Activated CD8-positive, alpha-beta T cell treated with anti-CD3 and anti-CD28 coated beads for 36 hours (primary cell): ENCODE measurements at regions not wholly inside any gene's neighbourhood (a gene's known extent, or its start where the extent isn't known, plus 50 kb on each side); places are given as distances from the start of the nearest gene placed in this dataset.

Source experiments
- ATAC-seq: fragments of 200-7000 bp; cut with Tn5 transposase; one replicate; pipeline ENCODE4 v1.10.0; 2021; ENCODE audit warnings: mild to moderate bottlenecking, moderate library complexity
- CTCF ChIA-PET: fragments of 350-600 bp; sonication (Branson Sonifier 250); formaldehyde crosslinking; loops from one replicate; lab custom pipeline; 2021; ENCODE audit warnings: antibody characterized with exemption; lab: Charles Lee
- POLR2A ChIA-PET: fragments of 350-600 bp; sonication (Branson Sonifier 250); formaldehyde crosslinking; loops from one replicate; lab custom pipeline; 2021; ENCODE audit warnings: antibody characterized with exemption; lab: Charles Lee
- DNase-seq: peaks from one replicate; pipeline ENCODE4 v3.0.0-alpha.2; 2020
- H3K27ac Mint-ChIP-seq: one replicate; pipeline ENCODE4 v1.8.0; 2021; ENCODE audit warnings: mild to moderate bottlenecking, mixed read lengths
- H3K27me3 Mint-ChIP-seq: one replicate; pipeline ENCODE4 v1.8.0; 2021; ENCODE audit warnings: mixed read lengths
- H3K36me3 Mint-ChIP-seq: one replicate; pipeline ENCODE4 v1.8.0; 2021; ENCODE audit warnings: low read depth, mixed read lengths
- H3K4me1 Mint-ChIP-seq: one replicate; pipeline ENCODE4 v1.8.0; 2021; ENCODE audit warnings: low read depth, mixed read lengths
- H3K4me3 Mint-ChIP-seq: one replicate; pipeline ENCODE4 v1.8.0; 2021; ENCODE audit warnings: mild to moderate bottlenecking, moderate library complexity, mixed read lengths
- H3K9me3 Mint-ChIP-seq: one replicate; pipeline ENCODE4 v1.8.0; 2021; ENCODE audit warnings: mixed read lengths
- intact Hi-C: fragments of 100-400 bp; cut with micrococcal nuclease; formaldehyde crosslinking; loops from one replicate; pipeline ENCODE4 v1.10.0; 2022
- TF ChIP-seq, protein P1 (sequence below): fragments of 200-600 bp; IDR thresholded peaks from one replicate; pipeline ENCODE4 v1.8.0; 2022; ENCODE audit warnings: antibody characterized with exemption, mild to moderate bottlenecking

DNA sequence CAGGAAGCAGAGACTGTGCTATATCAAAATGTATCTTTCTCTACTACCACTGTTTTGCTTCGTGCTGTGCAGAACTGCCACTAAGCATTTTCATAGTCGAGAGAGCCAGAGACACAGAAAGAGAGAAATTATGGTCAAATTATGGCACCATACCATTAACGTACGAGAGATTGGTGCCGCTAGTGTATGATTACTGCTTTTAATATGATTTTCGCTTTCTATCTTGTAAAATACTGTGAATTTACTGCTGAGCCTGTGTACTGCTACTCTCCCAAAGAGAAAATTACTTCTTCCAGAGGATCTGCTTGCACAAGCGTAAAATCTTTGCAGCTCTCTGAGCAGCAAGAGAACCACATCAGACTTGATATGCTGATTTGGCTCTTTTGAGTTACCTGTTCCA, 71.1 kb upstream of the ZNF281 start:
- H3K9me3 Mint-ChIP-seq: no peaks in the 10 kb centered on the region
- H3K27me3 Mint-ChIP-seq: peaks cover 13% of the 10 kb centered on the region
- ATAC-seq (no peak), DNase-seq (no peak)
- TF ChIP-seq, protein P1, sequence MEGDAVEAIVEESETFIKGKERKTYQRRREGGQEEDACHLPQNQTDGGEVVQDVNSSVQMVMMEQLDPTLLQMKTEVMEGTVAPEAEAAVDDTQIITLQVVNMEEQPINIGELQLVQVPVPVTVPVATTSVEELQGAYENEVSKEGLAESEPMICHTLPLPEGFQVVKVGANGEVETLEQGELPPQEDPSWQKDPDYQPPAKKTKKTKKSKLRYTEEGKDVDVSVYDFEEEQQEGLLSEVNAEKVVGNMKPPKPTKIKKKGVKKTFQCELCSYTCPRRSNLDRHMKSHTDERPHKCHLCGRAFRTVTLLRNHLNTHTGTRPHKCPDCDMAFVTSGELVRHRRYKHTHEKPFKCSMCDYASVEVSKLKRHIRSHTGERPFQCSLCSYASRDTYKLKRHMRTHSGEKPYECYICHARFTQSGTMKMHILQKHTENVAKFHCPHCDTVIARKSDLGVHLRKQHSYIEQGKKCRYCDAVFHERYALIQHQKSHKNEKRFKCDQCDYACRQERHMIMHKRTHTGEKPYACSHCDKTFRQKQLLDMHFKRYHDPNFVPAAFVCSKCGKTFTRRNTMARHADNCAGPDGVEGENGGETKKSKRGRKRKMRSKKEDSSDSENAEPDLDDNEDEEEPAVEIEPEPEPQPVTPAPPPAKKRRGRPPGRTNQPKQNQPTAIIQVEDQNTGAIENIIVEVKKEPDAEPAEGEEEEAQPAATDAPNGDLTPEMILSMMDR: no peak
- ChIA-PET POLR2A (no interaction called here), CTCF (no interaction called here)
- no peaks in the 10 kb centered on the region for H3K36me3 Mint-ChIP-seq
- intact Hi-C loops: loop anchor here (10.0 kb wide), 2 partner anchors 76 to 176 kb away; no protein-coding TSS in a partner anchor
- H3K27ac Mint-ChIP-seq: no peak overlapping the region
- peaks cover 14% of the 10 kb centered on the region for H3K4me1 Mint-ChIP-seq
- H3K4me3 Mint-ChIP-seq: no peak overlapping the region

DNA sequence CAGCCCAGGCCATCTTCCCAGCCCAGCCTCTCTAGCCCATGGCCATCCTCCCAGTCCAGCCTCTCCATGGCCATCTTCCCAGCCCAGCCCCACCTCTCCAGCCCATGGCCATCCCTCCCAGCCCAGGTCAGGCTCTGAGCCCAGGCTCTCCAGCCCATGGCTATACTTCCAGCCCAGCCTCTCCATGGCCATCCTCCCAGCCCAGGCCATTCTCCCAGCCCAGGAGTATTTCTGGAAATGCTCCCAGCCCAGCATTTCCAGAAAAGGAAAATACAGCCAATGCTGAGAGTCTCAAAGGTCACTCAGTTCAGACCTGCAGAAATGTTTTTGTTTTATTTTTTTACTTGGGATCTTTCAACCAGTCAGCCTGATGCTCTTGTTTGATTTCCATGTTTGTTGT, 70.0 kb upstream of the ZNF281 start:
- intact Hi-C loops: loop anchor here (10.0 kb wide), 2 partner anchors 75 to 175 kb away; no protein-coding TSS in a partner anchor
- no peak overlapping the region for H3K4me3 Mint-ChIP-seq
- POLR2A ChIA-PET: no interaction called here

DNA sequence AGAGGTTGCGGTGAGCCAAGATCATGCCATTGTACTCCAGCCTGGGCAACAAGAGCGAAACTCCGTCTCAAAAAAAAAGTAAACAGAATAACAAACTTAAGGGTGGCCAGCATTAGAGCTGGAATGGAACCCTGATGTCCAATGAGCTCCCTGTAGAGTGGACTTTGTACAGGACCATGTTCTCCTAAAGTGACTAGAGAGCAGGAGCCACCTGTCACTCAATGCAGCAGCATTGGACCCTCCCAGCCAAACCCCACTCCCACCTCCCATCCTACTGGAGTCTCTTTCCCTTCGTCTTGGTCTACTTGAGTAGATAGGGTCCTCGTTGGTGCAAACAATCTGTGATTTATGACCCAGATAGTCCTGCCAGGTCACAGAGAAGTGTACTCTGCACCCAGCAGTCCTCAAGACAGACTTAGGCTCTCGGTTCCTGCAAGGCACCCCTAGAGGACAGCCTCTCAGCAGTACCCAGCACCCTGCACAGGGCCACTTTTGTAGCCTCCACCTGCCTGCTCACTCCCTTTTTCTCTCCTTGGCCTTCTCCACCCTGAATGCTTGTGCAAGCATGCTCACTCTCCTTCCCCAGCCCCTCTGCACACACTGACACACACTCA, 69.2 kb upstream of the ZNF281 start:
- Mint-ChIP-seq H3K4me3 (no peak overlapping the region), H3K9me3 (no peaks in the 10 kb centered on the region), H3K27ac (no peak overlapping the region), H3K27me3 (peaks cover 13% of the 10 kb centered on the region), H3K36me3 (no peaks in the 10 kb centered on the region), H3K4me1 (peaks cover 25% of the 10 kb centered on the region)
- ATAC-seq (no peak), DNase-seq (no peak)
- intact Hi-C loops: no loop called here
- ChIA-PET CTCF (no interaction called here), POLR2A (no interaction called here)
- TF ChIP-seq, protein P1: no peak

More for the DNA sequence above, 70.0 kb upstream of the ZNF281 start:
- TF ChIP-seq, protein P1: no peak
- no peak for DNase-seq
- H3K4me1 Mint-ChIP-seq: peaks cover 18% of the 10 kb centered on the region
- CTCF ChIA-PET: no interaction called here
- no peak overlapping the region for H3K27ac Mint-ChIP-seq
- no peaks in the 10 kb centered on the region for H3K36me3 Mint-ChIP-seq
- ATAC-seq: no peak
- no peaks in the 10 kb centered on the region for H3K9me3 Mint-ChIP-seq
- peaks cover 16% of the 10 kb centered on the region for H3K27me3 Mint-ChIP-seq

DNA sequence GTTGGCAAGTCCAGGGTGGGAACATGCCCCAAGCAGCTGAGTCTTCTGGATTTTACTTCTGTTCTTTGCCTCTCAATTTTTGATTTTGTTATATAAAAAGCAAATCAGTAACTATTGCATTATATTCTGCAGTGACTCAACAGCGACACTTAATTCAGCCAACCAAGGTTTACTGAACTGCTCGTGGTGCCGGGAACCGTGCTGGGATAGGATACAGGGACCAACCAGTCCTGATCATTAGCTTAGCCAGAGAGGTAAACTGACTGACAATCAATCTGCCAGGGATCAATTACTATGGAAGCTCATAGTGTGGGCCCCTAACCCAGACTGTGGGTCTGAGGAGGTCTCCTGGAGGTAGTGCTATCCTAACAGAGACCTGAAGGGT, 68.4 kb upstream of the ZNF281 start:
- DNase-seq: no peak
- ATAC-seq: no peak
- TF ChIP-seq, protein P1: no peak
- no peaks in the 10 kb centered on the region for H3K9me3 Mint-ChIP-seq
- POLR2A ChIA-PET: interaction anchor here (0.7 kb wide), 1 partner anchor 208 kb away, joined by 3 read pairs; no protein-coding TSS in a partner anchor
- no peaks in the 10 kb centered on the region for H3K36me3 Mint-ChIP-seq
- H3K27ac Mint-ChIP-seq: no peak overlapping the region
- H3K4me1 Mint-ChIP-seq: peaks cover 26% of the 10 kb centered on the region
- CTCF ChIA-PET: no interaction called here
- intact Hi-C loops: no loop called here
- H3K4me3 Mint-ChIP-seq: no peak overlapping the region
- H3K27me3 Mint-ChIP-seq: peaks cover 13% of the 10 kb centered on the region

DNA sequence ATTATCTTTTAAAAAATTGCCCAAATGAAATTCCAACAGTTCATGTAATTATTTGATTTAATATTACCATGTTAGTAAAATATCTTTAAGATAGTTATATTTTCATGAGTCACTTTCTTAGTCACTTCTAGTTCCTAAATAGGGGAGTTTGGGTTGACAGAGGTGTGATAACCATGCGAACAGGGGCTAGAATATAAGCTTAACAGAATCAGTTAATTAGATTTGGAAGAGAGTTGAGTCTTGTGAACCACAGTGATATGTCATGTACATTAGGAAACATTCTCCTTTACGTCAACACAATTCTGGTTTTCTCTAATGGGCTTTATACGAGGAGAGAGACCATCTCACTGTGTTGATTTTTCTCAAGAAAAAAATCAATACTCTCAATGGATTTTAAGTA, 64.8 kb upstream of the ZNF281 start:
- Mint-ChIP-seq H3K9me3 (no peaks in the 10 kb centered on the region), H3K27ac (no peak overlapping the region), H3K4me3 (no peak overlapping the region), H3K4me1 (peaks cover 35% of the 10 kb centered on the region), H3K36me3 (no peaks in the 10 kb centered on the region), H3K27me3 (peaks cover 15% of the 10 kb centered on the region)
- DNase-seq (no peak), ATAC-seq (no peak)
- TF ChIP-seq, protein P1: no peak
- ChIA-PET POLR2A (interaction anchor here (0.5 kb wide), 1 partner anchor 9 kb away, joined by 3 read pairs; no protein-coding TSS in a partner anchor), CTCF (interaction anchor here (0.9 to 2.2 kb wide), 2 partner anchors 9 to 13 kb away, joined by 3 to 8 read pairs; no protein-coding TSS in a partner anchor)
- intact Hi-C loops: loop anchor here (1.0 kb wide), 1 partner anchor 26 kb away; no protein-coding TSS in a partner anchor
